ENCODE measurements at regions not wholly inside any gene's neighbourhood (a gene's known extent, or its start where the extent isn't known, plus 50 kb on each side); places are given as distances from the start of the nearest gene placed in this dataset.

- Histone ChIP-seq H3K79me2 (ENCODE audit: low read length) (no peaks in the 10 kb centered on the region), H4K20me1 (ENCODE audit: insufficient read depth, low read depth, low read length) (no peaks in the 10 kb centered on the region)
- DNase-seq = no peak
Observed at GRCh38 chr4:81550388-81550859, 78.7 kb upstream of the RASGEF1B start.

GRCh38 chr4:81549984-81550383, 78.3 kb upstream of the RASGEF1B start:
- H3K79me2 ChIP-seq (ENCODE audit: low read length) = no peaks in the 10 kb centered on the region
- no peak overlapping the region for H3K9ac ChIP-seq (ENCODE audit: low read length)
- H3K36me3 ChIP-seq (ENCODE audit: insufficient read depth, low read length) = no peaks in the 10 kb centered on the region
- no peak overlapping the region for H2AFZ ChIP-seq (ENCODE audit: low read length)
- no peaks in the 10 kb centered on the region for H4K20me1 ChIP-seq (ENCODE audit: insufficient read depth, low read depth, low read length)
- H3K27me3 ChIP-seq (ENCODE audit: low read length) = no peaks in the 10 kb centered on the region
- no peak overlapping the region for H3K4me3 ChIP-seq (ENCODE audit: low read length)
- H3K27ac ChIP-seq (ENCODE audit: low read length) = no peak overlapping the region
- H3K4me1 ChIP-seq (ENCODE audit: low read length) = no peaks in the 10 kb centered on the region
- DNase-seq = no peak
- no peak overlapping the region for H3K4me2 ChIP-seq (ENCODE audit: low read depth, low read length, poor library complexity, severe bottlenecking)
- no peaks in the 10 kb centered on the region for H3K9me3 ChIP-seq (ENCODE audit: low read length)
- no peaks in the 10 kb centered on the region for H3K9me2 ChIP-seq (replicated peaks; ENCODE audit: insufficient read depth, low read length)

More at GRCh38 chr4:81550388-81550859, 78.7 kb upstream of the RASGEF1B start:
- Histone ChIP-seq H3K4me3 (ENCODE audit: low read length) (no peak overlapping the region), H3K27ac (ENCODE audit: low read length) (no peak overlapping the region), H3K27me3 (ENCODE audit: low read length) (no peaks in the 10 kb centered on the region), H3K36me3 (ENCODE audit: insufficient read depth, low read length) (no peaks in the 10 kb centered on the region), H3K9ac (ENCODE audit: low read length) (no peak overlapping the region), H3K9me3 (ENCODE audit: low read length) (no peaks in the 10 kb centered on the region), H3K9me2 (replicated peaks; ENCODE audit: insufficient read depth, low read length) (no peaks in the 10 kb centered on the region), H2AFZ (ENCODE audit: low read length) (no peak overlapping the region), H3K4me2 (ENCODE audit: low read depth, low read length, poor library complexity, severe bottlenecking) (no peak overlapping the region), H3K4me1 (ENCODE audit: low read length) (no peaks in the 10 kb centered on the region)

GRCh38 chr4:81546777-81547176, 75.1 kb upstream of the RASGEF1B start:
- Histone ChIP-seq H3K36me3 (ENCODE audit: insufficient read depth, low read length) (no peaks in the 10 kb centered on the region), H3K27ac (ENCODE audit: low read length) (no peak overlapping the region), H3K4me2 (ENCODE audit: low read depth, low read length, poor library complexity, severe bottlenecking) (no peak overlapping the region), H4K20me1 (ENCODE audit: insufficient read depth, low read depth, low read length) (no peaks in the 10 kb centered on the region), H3K79me2 (ENCODE audit: low read length) (no peaks in the 10 kb centered on the region), H2AFZ (ENCODE audit: low read length) (no peak overlapping the region), H3K9ac (ENCODE audit: low read length) (no peak overlapping the region), H3K4me1 (ENCODE audit: low read length) (no peaks in the 10 kb centered on the region), H3K27me3 (ENCODE audit: low read length) (no peaks in the 10 kb centered on the region), H3K9me2 (replicated peaks; ENCODE audit: insufficient read depth, low read length) (no peaks in the 10 kb centered on the region), H3K4me3 (ENCODE audit: low read length) (no peak overlapping the region), H3K9me3 (ENCODE audit: low read length) (no peaks in the 10 kb centered on the region)
- no peak for DNase-seq

GRCh38 chr4:81541161-81541945, 69.6 kb upstream of the RASGEF1B start:
- no peak for DNase-seq
- H3K4me2 ChIP-seq (ENCODE audit: low read depth, low read length, poor library complexity, severe bottlenecking) = no peak overlapping the region
- no peaks in the 10 kb centered on the region for H3K79me2 ChIP-seq (ENCODE audit: low read length)
- H3K9me3 ChIP-seq (ENCODE audit: low read length) = no peaks in the 10 kb centered on the region
- no peak overlapping the region for H3K9ac ChIP-seq (ENCODE audit: low read length)
- no peaks in the 10 kb centered on the region for H4K20me1 ChIP-seq (ENCODE audit: insufficient read depth, low read depth, low read length)
- no peak overlapping the region for H2AFZ ChIP-seq (ENCODE audit: low read length)
- no peak overlapping the region for H3K27ac ChIP-seq (ENCODE audit: low read length)
- no peaks in the 10 kb centered on the region for H3K9me2 ChIP-seq (replicated peaks; ENCODE audit: insufficient read depth, low read length)
- H3K4me3 ChIP-seq (ENCODE audit: low read length) = no peak overlapping the region
- H3K27me3 ChIP-seq (ENCODE audit: low read length) = no peaks in the 10 kb centered on the region
- H3K36me3 ChIP-seq (ENCODE audit: insufficient read depth, low read length) = no peaks in the 10 kb centered on the region
- no peaks in the 10 kb centered on the region for H3K4me1 ChIP-seq (ENCODE audit: low read length)

GRCh38 chr4:81538716-81539427, 67.2 kb upstream of the RASGEF1B start:
- H3K4me1 ChIP-seq (ENCODE audit: low read length) = no peaks in the 10 kb centered on the region
- no peaks in the 10 kb centered on the region for H4K20me1 ChIP-seq (ENCODE audit: insufficient read depth, low read depth, low read length)
- DNase-seq = no peak
- H3K9me2 ChIP-seq (replicated peaks; ENCODE audit: insufficient read depth, low read length) = no peaks in the 10 kb centered on the region
- H3K27me3 ChIP-seq (ENCODE audit: low read length) = no peaks in the 10 kb centered on the region
- no peaks in the 10 kb centered on the region for H3K79me2 ChIP-seq (ENCODE audit: low read length)
- no peaks in the 10 kb centered on the region for H3K9me3 ChIP-seq (ENCODE audit: low read length)
- H3K4me3 ChIP-seq (ENCODE audit: low read length) = no peak overlapping the region
- H3K4me2 ChIP-seq (ENCODE audit: low read depth, low read length, poor library complexity, severe bottlenecking) = no peak overlapping the region
- H2AFZ ChIP-seq (ENCODE audit: low read length) = no peak overlapping the region
- no peak overlapping the region for H3K27ac ChIP-seq (ENCODE audit: low read length)
- no peak overlapping the region for H3K9ac ChIP-seq (ENCODE audit: low read length)
- no peaks in the 10 kb centered on the region for H3K36me3 ChIP-seq (ENCODE audit: insufficient read depth, low read length)

GRCh38 chr4:81531410-81531809, 59.7 kb upstream of the RASGEF1B start:
- H3K4me3 ChIP-seq (ENCODE audit: low read length) = no peak overlapping the region
- H3K36me3 ChIP-seq (ENCODE audit: insufficient read depth, low read length) = no peaks in the 10 kb centered on the region
- no peaks in the 10 kb centered on the region for H3K4me1 ChIP-seq (ENCODE audit: low read length)
- H3K27ac ChIP-seq (ENCODE audit: low read length) = no peak overlapping the region
- H3K27me3 ChIP-seq (ENCODE audit: low read length) = no peaks in the 10 kb centered on the region
- no peak overlapping the region for H2AFZ ChIP-seq (ENCODE audit: low read length)
- no peaks in the 10 kb centered on the region for H3K9me2 ChIP-seq (replicated peaks; ENCODE audit: insufficient read depth, low read length)
- no peak for DNase-seq
- no peak overlapping the region for H3K9ac ChIP-seq (ENCODE audit: low read length)
- H4K20me1 ChIP-seq (ENCODE audit: insufficient read depth, low read depth, low read length) = no peaks in the 10 kb centered on the region
- no peaks in the 10 kb centered on the region for H3K9me3 ChIP-seq (ENCODE audit: low read length)
- H3K4me2 ChIP-seq (ENCODE audit: low read depth, low read length, poor library complexity, severe bottlenecking) = no peak overlapping the region
- H3K79me2 ChIP-seq (ENCODE audit: low read length) = no peaks in the 10 kb centered on the region

- Histone ChIP-seq H3K4me2 (ENCODE audit: low read depth, low read length, poor library complexity, severe bottlenecking) (no peak overlapping the region), H3K4me1 (ENCODE audit: low read length) (no peaks in the 10 kb centered on the region), H3K79me2 (ENCODE audit: low read length) (no peaks in the 10 kb centered on the region), H3K9me2 (replicated peaks; ENCODE audit: insufficient read depth, low read length) (no peaks in the 10 kb centered on the region), H3K27me3 (ENCODE audit: low read length) (no peaks in the 10 kb centered on the region), H4K20me1 (ENCODE audit: insufficient read depth, low read depth, low read length) (no peaks in the 10 kb centered on the region), H3K9me3 (ENCODE audit: low read length) (no peaks in the 10 kb centered on the region), H3K4me3 (ENCODE audit: low read length) (no peak overlapping the region), H3K9ac (ENCODE audit: low read length) (no peak overlapping the region), H3K27ac (ENCODE audit: low read length) (no peak overlapping the region), H2AFZ (ENCODE audit: low read length) (no peak overlapping the region), H3K36me3 (ENCODE audit: insufficient read depth, low read length) (no peaks in the 10 kb centered on the region)
- no peak for DNase-seq
Observed at GRCh38 chr4:81528979-81529378, 57.3 kb upstream of the RASGEF1B start.

- Histone ChIP-seq H2AFZ (ENCODE audit: low read length) (no peak overlapping the region), H4K20me1 (ENCODE audit: insufficient read depth, low read depth, low read length) (no peaks in the 10 kb centered on the region)
Observed at GRCh38 chr4:81528200-81528599, 56.5 kb upstream of the RASGEF1B start.

More at GRCh38 chr4:81528200-81528599, 56.5 kb upstream of the RASGEF1B start:
- H3K27ac ChIP-seq (ENCODE audit: low read length) = no peak overlapping the region
- DNase-seq = no peak
- no peak overlapping the region for H3K9ac ChIP-seq (ENCODE audit: low read length)
- H3K9me2 ChIP-seq (replicated peaks; ENCODE audit: insufficient read depth, low read length) = no peaks in the 10 kb centered on the region
- H3K4me2 ChIP-seq (ENCODE audit: low read depth, low read length, poor library complexity, severe bottlenecking) = no peak overlapping the region
- H3K9me3 ChIP-seq (ENCODE audit: low read length) = no peaks in the 10 kb centered on the region
- H3K27me3 ChIP-seq (ENCODE audit: low read length) = no peaks in the 10 kb centered on the region
- no peaks in the 10 kb centered on the region for H3K79me2 ChIP-seq (ENCODE audit: low read length)
- no peaks in the 10 kb centered on the region for H3K36me3 ChIP-seq (ENCODE audit: insufficient read depth, low read length)
- H3K4me3 ChIP-seq (ENCODE audit: low read length) = no peak overlapping the region
- H3K4me1 ChIP-seq (ENCODE audit: low read length) = no peaks in the 10 kb centered on the region

Data from Karpas-422 (cell line).